ENCODE measurements at regions not wholly inside any gene's neighbourhood (a gene's known extent, or its start where the extent isn't known, plus 50 kb on each side); places are given as distances from the start of the nearest gene placed in this dataset.

- Mint-ChIP-seq H3K4me1 (no peaks in the 10 kb centered on the region), H3K27ac (no peak overlapping the region), H3K27me3 (no peaks in the 10 kb centered on the region), H3K36me3 (no peaks in the 10 kb centered on the region), H3K4me3 (no peak overlapping the region), H3K9me3 (peaks cover 2% of the 10 kb centered on the region)
- POLR2A ChIA-PET: no interaction called here
- no peak for ATAC-seq (ENCODE audit: low read depth)
- DNase-seq: no peak
Observed at GRCh38 chr17:70961341-70961740, 792.0 kb downstream of the KCNJ2 start.

GRCh38 chr17:70968302-70968701, 799.0 kb downstream of the KCNJ2 start:
- ATAC-seq (ENCODE audit: low read depth): no peak
- peaks cover 2% of the 10 kb centered on the region for H3K9me3 Mint-ChIP-seq
- POLR2A ChIA-PET: no interaction called here

GRCh38 chr17:70969521-70970034, 800.2 kb downstream of the KCNJ2 start:
- peaks cover 2% of the 10 kb centered on the region for H3K9me3 Mint-ChIP-seq
- no peaks in the 10 kb centered on the region for H3K27me3 Mint-ChIP-seq
- ATAC-seq (ENCODE audit: low read depth) (no peak), DNase-seq (no peak)
- no peak overlapping the region for H3K27ac Mint-ChIP-seq
- H3K36me3 Mint-ChIP-seq: no peaks in the 10 kb centered on the region
- POLR2A ChIA-PET: no interaction called here
- H3K4me1 Mint-ChIP-seq: no peaks in the 10 kb centered on the region
- H3K4me3 Mint-ChIP-seq: no peak overlapping the region

More at GRCh38 chr17:70968302-70968701, 799.0 kb downstream of the KCNJ2 start:
- Mint-ChIP-seq H3K4me3 (no peak overlapping the region), H3K27me3 (no peaks in the 10 kb centered on the region), H3K36me3 (no peaks in the 10 kb centered on the region), H3K27ac (no peak overlapping the region), H3K4me1 (no peaks in the 10 kb centered on the region)
- DNase-seq: no peak

GRCh38 chr17:70976447-70976846, 807.1 kb downstream of the KCNJ2 start:
- POLR2A ChIA-PET: no interaction called here
- no peak overlapping the region for H3K27ac Mint-ChIP-seq
- peaks cover 11% of the 10 kb centered on the region for H3K9me3 Mint-ChIP-seq
- no peaks in the 10 kb centered on the region for H3K4me1 Mint-ChIP-seq
- no peaks in the 10 kb centered on the region for H3K36me3 Mint-ChIP-seq
- ATAC-seq (ENCODE audit: low read depth): no peak
- no peaks in the 10 kb centered on the region for H3K27me3 Mint-ChIP-seq
- no peak for DNase-seq
- H3K4me3 Mint-ChIP-seq: no peak overlapping the region

GRCh38 chr17:70984873-70985272, 815.5 kb downstream of the KCNJ2 start:
- H3K36me3 Mint-ChIP-seq: no peaks in the 10 kb centered on the region
- POLR2A ChIA-PET: no interaction called here
- no peak overlapping the region for H3K27ac Mint-ChIP-seq
- no peaks in the 10 kb centered on the region for H3K27me3 Mint-ChIP-seq
- no peaks in the 10 kb centered on the region for H3K4me1 Mint-ChIP-seq
- ATAC-seq (ENCODE audit: low read depth) (no peak), DNase-seq (no peak)
- no peak overlapping the region for H3K4me3 Mint-ChIP-seq
- peaks cover 17% of the 10 kb centered on the region for H3K9me3 Mint-ChIP-seq

- H3K4me3 Mint-ChIP-seq: no peak overlapping the region
- DNase-seq (no peak), ATAC-seq (ENCODE audit: low read depth) (no peak)
- no peaks in the 10 kb centered on the region for H3K36me3 Mint-ChIP-seq
- H3K27ac Mint-ChIP-seq: no peak overlapping the region
- peaks cover 20% of the 10 kb centered on the region for H3K9me3 Mint-ChIP-seq
- no peaks in the 10 kb centered on the region for H3K27me3 Mint-ChIP-seq
- no peaks in the 10 kb centered on the region for H3K4me1 Mint-ChIP-seq
- POLR2A ChIA-PET: no interaction called here
Observed at GRCh38 chr17:70987867-70988340, 818.6 kb downstream of the KCNJ2 start.

- no peak overlapping the region for H3K27ac Mint-ChIP-seq
- no peak for DNase-seq
- peaks cover 18% of the 10 kb centered on the region for H3K9me3 Mint-ChIP-seq
- no peaks in the 10 kb centered on the region for H3K4me1 Mint-ChIP-seq
- H3K4me3 Mint-ChIP-seq: no peak overlapping the region
- H3K27me3 Mint-ChIP-seq: no peaks in the 10 kb centered on the region
- no peaks in the 10 kb centered on the region for H3K36me3 Mint-ChIP-seq
- ATAC-seq (ENCODE audit: low read depth): no peak
- POLR2A ChIA-PET: no interaction called here
Observed at GRCh38 chr17:70988622-70989021, 819.3 kb downstream of the KCNJ2 start.

- DNase-seq: no peak
- ATAC-seq (ENCODE audit: low read depth): no peak
- Mint-ChIP-seq H3K27me3 (no peaks in the 10 kb centered on the region), H3K9me3 (peaks cover 18% of the 10 kb centered on the region), H3K4me1 (no peaks in the 10 kb centered on the region), H3K27ac (no peak overlapping the region), H3K4me3 (no peak overlapping the region), H3K36me3 (no peaks in the 10 kb centered on the region)
- POLR2A ChIA-PET: no interaction called here
Observed at GRCh38 chr17:70989280-70989679, 819.9 kb downstream of the KCNJ2 start.

GRCh38 chr17:70994194-70994593, 824.9 kb downstream of the KCNJ2 start:
- H3K4me1 Mint-ChIP-seq: no peaks in the 10 kb centered on the region
- no peaks in the 10 kb centered on the region for H3K36me3 Mint-ChIP-seq
- no peak overlapping the region for H3K27ac Mint-ChIP-seq
- H3K4me3 Mint-ChIP-seq: no peak overlapping the region
- POLR2A ChIA-PET: no interaction called here
- H3K27me3 Mint-ChIP-seq: no peaks in the 10 kb centered on the region
- H3K9me3 Mint-ChIP-seq: peaks cover 4% of the 10 kb centered on the region
- DNase-seq: no peak
- no peak for ATAC-seq (ENCODE audit: low read depth)

GRCh38 chr17:70995997-70996396, 826.7 kb downstream of the KCNJ2 start:
- no peak for DNase-seq
- H3K36me3 Mint-ChIP-seq: no peaks in the 10 kb centered on the region
- H3K4me1 Mint-ChIP-seq: no peaks in the 10 kb centered on the region
- H3K27ac Mint-ChIP-seq: no peak overlapping the region
- H3K9me3 Mint-ChIP-seq: peaks cover 4% of the 10 kb centered on the region
- no peak overlapping the region for H3K4me3 Mint-ChIP-seq
- no peak for ATAC-seq (ENCODE audit: low read depth)
- POLR2A ChIA-PET: no interaction called here
- H3K27me3 Mint-ChIP-seq: no peaks in the 10 kb centered on the region

- H3K27ac Mint-ChIP-seq: no peak overlapping the region
- no peaks in the 10 kb centered on the region for H3K36me3 Mint-ChIP-seq
- ATAC-seq (ENCODE audit: low read depth) (no peak), DNase-seq (no peak)
- POLR2A ChIA-PET: no interaction called here
- H3K4me1 Mint-ChIP-seq: no peaks in the 10 kb centered on the region
- peaks cover 5% of the 10 kb centered on the region for H3K9me3 Mint-ChIP-seq
- H3K27me3 Mint-ChIP-seq: no peaks in the 10 kb centered on the region
- H3K4me3 Mint-ChIP-seq: no peak overlapping the region
Observed at GRCh38 chr17:71003736-71004135, 834.4 kb downstream of the KCNJ2 start.

GRCh38 chr17:71004413-71004812, 835.1 kb downstream of the KCNJ2 start:
- Mint-ChIP-seq H3K4me3 (no peak overlapping the region), H3K9me3 (peaks cover 5% of the 10 kb centered on the region), H3K36me3 (no peaks in the 10 kb centered on the region), H3K4me1 (no peaks in the 10 kb centered on the region), H3K27me3 (no peaks in the 10 kb centered on the region), H3K27ac (no peak overlapping the region)
- ATAC-seq (ENCODE audit: low read depth): no peak
- POLR2A ChIA-PET: no interaction called here
- no peak for DNase-seq

- POLR2A ChIA-PET: interaction anchor here (0.5 kb wide), 1 partner anchor 44 kb away, joined by 3 read pairs; no protein-coding TSS in a partner anchor
- Mint-ChIP-seq H3K4me1 (no peaks in the 10 kb centered on the region), H3K27ac (no peak overlapping the region), H3K36me3 (no peaks in the 10 kb centered on the region), H3K4me3 (no peak overlapping the region), H3K9me3 (peaks cover 8% of the 10 kb centered on the region), H3K27me3 (no peaks in the 10 kb centered on the region)
- ATAC-seq (ENCODE audit: low read depth) (no peak), DNase-seq (no peak)
Observed at GRCh38 chr17:71011391-71011790, 842.1 kb downstream of the KCNJ2 start.

GRCh38 chr17:71019699-71020098, 850.4 kb downstream of the KCNJ2 start:
- H3K27ac Mint-ChIP-seq: no peak overlapping the region
- ATAC-seq (ENCODE audit: low read depth) (no peak), DNase-seq (no peak)
- H3K4me1 Mint-ChIP-seq: no peaks in the 10 kb centered on the region
- H3K9me3 Mint-ChIP-seq: no peaks in the 10 kb centered on the region
- H3K4me3 Mint-ChIP-seq: no peak overlapping the region
- POLR2A ChIA-PET: no interaction called here
- no peaks in the 10 kb centered on the region for H3K36me3 Mint-ChIP-seq
- H3K27me3 Mint-ChIP-seq: no peaks in the 10 kb centered on the region

GRCh38 chr17:71022758-71023157, 853.4 kb downstream of the KCNJ2 start:
- no peaks in the 10 kb centered on the region for H3K27me3 Mint-ChIP-seq
- H3K9me3 Mint-ChIP-seq: no peaks in the 10 kb centered on the region
- DNase-seq: no peak
- no peak overlapping the region for H3K27ac Mint-ChIP-seq
- ATAC-seq (ENCODE audit: low read depth): no peak
- no peaks in the 10 kb centered on the region for H3K36me3 Mint-ChIP-seq
- no peaks in the 10 kb centered on the region for H3K4me1 Mint-ChIP-seq
- H3K4me3 Mint-ChIP-seq: no peak overlapping the region
- POLR2A ChIA-PET: no interaction called here
